GM12875 (cell line): ENCODE measurements at regions not wholly inside any gene's neighbourhood (a gene's known extent, or its start where the extent isn't known, plus 50 kb on each side); places are given as distances from the start of the nearest gene placed in this dataset.

ENCODE experiments used
- H3K4me3 ChIP-seq: one replicate; pipeline ENCODE4 v1.5.1; 2011; ENCODE audit warnings: low read depth, low read length, control low read depth
- CTCF ChIP-seq: IDR thresholded peaks from 2 replicates; pipeline ENCODE4 v1.5.1; 2011; ENCODE audit warnings: low read depth, mild to moderate bottlenecking, control low read depth, inconsistent platforms, low read length, moderate library complexity, borderline replicate concordance; ENCODE audit not compliant: insufficient read depth

GRCh38 chr9:78775211-78775610 is 478.3 kb downstream of the PSAT1 start:
- no peak for TF ChIP-seq CTCF
- no peak overlapping the region for H3K4me3 ChIP-seq

- no peak for TF ChIP-seq CTCF
- no peak overlapping the region for H3K4me3 ChIP-seq
These were observed 478.9 kb downstream of the PSAT1 start for GRCh38 chr9:78775696-78776295.

DNA sequence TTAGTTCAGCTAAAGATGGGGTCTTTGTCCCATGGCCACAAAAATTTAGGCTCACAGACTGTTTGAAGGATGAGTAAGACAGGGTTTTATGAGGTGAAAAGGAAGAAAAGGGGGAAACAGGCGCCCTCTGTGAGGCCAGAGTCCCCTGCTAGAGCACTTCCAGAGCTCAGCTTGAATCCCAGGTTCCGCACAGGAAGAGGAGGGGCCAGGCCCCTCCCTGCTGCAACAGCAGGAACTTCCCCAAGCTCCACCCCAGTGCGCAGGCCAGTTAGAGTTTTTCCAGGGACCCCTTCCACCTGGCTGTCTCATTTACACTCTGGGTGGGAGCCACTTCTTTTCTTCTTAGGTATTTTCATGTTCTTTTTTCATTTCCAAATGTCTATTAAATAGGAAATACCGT is 480.8 kb downstream of the PSAT1 start:
- TF ChIP-seq CTCF = no peak
- H3K4me3 ChIP-seq = no peak overlapping the region

DNA sequence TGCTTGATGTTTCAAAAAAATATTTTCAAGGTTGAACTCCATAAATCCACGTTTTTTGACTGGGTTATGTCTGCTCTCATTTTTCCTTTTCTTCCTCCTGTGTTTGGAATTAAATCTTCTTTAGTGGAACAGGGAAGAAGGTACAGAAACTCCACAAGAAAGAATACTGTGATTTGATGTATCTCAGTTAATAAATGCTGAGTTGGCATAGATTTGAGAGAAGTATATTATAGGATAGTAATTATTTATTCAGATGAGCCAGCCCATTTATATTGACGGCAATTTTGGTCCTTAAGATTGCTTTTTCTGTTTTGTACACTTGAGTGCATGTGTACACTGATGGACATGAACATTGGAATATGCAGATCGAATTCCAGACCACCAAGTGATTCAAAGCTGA is 481.4 kb downstream of the PSAT1 start:
- no peak for TF ChIP-seq CTCF
- no peak overlapping the region for H3K4me3 ChIP-seq

- no peak for TF ChIP-seq CTCF
- H3K4me3 ChIP-seq = no peak overlapping the region
These were observed 482.0 kb downstream of the PSAT1 start for GRCh38 chr9:78778861-78779374.

DNA sequence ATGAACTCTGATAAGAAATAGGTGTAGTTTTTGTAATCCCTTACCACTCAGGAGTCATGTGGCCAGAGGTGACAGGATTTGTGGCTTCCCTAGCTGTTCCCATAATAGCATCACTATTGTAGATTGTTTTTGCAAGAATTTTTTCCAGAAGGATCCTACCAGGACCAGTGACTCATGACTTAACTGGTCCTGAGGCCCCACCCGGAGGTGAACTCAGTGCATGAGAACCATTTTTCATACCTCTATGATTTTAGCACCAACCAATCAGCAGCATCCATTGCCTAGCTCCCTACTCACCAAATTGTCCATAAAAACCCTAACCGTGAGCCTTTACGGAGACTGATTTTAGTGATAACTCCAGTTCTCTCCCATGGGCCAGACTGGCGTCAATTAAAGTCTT is 484.8 kb downstream of the PSAT1 start:
- no peak overlapping the region for H3K4me3 ChIP-seq
- TF ChIP-seq CTCF = no peak

DNA sequence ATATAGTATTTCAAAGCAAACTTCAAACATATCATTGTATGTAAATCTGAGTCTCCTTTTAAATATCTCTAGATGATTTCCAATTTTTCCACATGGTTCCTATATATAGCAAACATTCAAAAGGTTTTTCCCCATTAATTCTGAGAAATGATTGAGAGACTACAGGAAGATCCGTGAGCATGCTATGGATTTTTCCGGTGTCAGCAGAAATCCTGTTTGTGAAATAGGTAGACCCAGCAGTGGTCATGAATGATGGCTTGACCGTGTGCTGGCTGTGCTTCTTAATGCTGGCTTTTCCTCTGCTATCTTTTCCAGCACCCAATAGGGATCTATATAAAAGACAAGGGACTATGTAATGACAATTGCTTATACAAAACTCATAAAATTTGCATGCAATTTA is 485.3 kb downstream of the PSAT1 start:
- no peak for TF ChIP-seq CTCF
- no peak overlapping the region for H3K4me3 ChIP-seq
